ENCODE measurements at regions not wholly inside any gene's neighbourhood (a gene's known extent, or its start where the extent isn't known, plus 50 kb on each side); places are given as distances from the start of the nearest gene placed in this dataset.

- no peaks in the 10 kb centered on the region for H3K27me3 Mint-ChIP-seq
- H3K4me1 Mint-ChIP-seq (ENCODE audit: low read depth): no peaks in the 10 kb centered on the region
- DNase-seq (peak; percentile 28), ATAC-seq (no peak)
- H3K4me3 Mint-ChIP-seq: no peak overlapping the region
- H3K27ac Mint-ChIP-seq: no peak overlapping the region
- intact Hi-C loops (cut with micrococcal nuclease): no loop called here
- peak; percentile 91 for TF ChIP-seq CTCF (IDR thresholded peaks at IDR 0.05)
- no peaks in the 10 kb centered on the region for H3K36me3 Mint-ChIP-seq (ENCODE audit: low read depth)
- no peaks in the 10 kb centered on the region for H3K9me3 Mint-ChIP-seq
- ChIA-PET CTCF (interaction anchor here (0.7 to 2.9 kb wide), 5 partner anchors 8 to 80 kb away, joined by 3 to 11 read pairs (median 4); no protein-coding TSS in a partner anchor), POLR2A (no interaction called here)
These were observed 197.9 kb upstream of the ADAMTS16 start for GRCh38 chr5:4941957-4942830.

- intact Hi-C loops (cut with micrococcal nuclease): no loop called here
- DNase-seq (no peak), ATAC-seq (no peak)
- no peak overlapping the region for H3K27ac Mint-ChIP-seq
- TF ChIP-seq CTCF (IDR thresholded peaks at IDR 0.05): no peak
- no peaks in the 10 kb centered on the region for H3K27me3 Mint-ChIP-seq
- no peaks in the 10 kb centered on the region for H3K9me3 Mint-ChIP-seq
- CTCF ChIA-PET: interaction anchor here (0.7 to 2.9 kb wide), 2 partner anchors 28 to 63 kb away, joined by 3 to 11 read pairs; no protein-coding TSS in a partner anchor
- no peaks in the 10 kb centered on the region for H3K4me1 Mint-ChIP-seq (ENCODE audit: low read depth)
- POLR2A ChIA-PET: no interaction called here
- H3K4me3 Mint-ChIP-seq: no peak overlapping the region
- H3K36me3 Mint-ChIP-seq (ENCODE audit: low read depth): no peaks in the 10 kb centered on the region
These were observed 197.3 kb upstream of the ADAMTS16 start for GRCh38 chr5:4942831-4943178.

GRCh38 chr5:4945296-4945695 lies 194.8 kb upstream of the ADAMTS16 start:
- H3K4me1 Mint-ChIP-seq (ENCODE audit: low read depth): no peaks in the 10 kb centered on the region
- TF ChIP-seq CTCF (IDR thresholded peaks at IDR 0.05): no peak
- H3K9me3 Mint-ChIP-seq: no peaks in the 10 kb centered on the region
- no peak overlapping the region for H3K4me3 Mint-ChIP-seq
- H3K36me3 Mint-ChIP-seq (ENCODE audit: low read depth): no peaks in the 10 kb centered on the region
- ATAC-seq: no peak
- no peaks in the 10 kb centered on the region for H3K27me3 Mint-ChIP-seq
- intact Hi-C loops (cut with micrococcal nuclease): no loop called here
- POLR2A ChIA-PET: no interaction called here
- H3K27ac Mint-ChIP-seq: no peak overlapping the region
- DNase-seq: no peak
- CTCF ChIA-PET: no interaction called here

- no peaks in the 10 kb centered on the region for H3K27me3 Mint-ChIP-seq
- ATAC-seq (no peak), DNase-seq (no peak)
- H3K4me1 Mint-ChIP-seq (ENCODE audit: low read depth): no peaks in the 10 kb centered on the region
- no peaks in the 10 kb centered on the region for H3K9me3 Mint-ChIP-seq
- ChIA-PET CTCF (no interaction called here), POLR2A (no interaction called here)
- H3K27ac Mint-ChIP-seq: no peak overlapping the region
- H3K4me3 Mint-ChIP-seq: no peak overlapping the region
- TF ChIP-seq CTCF (IDR thresholded peaks at IDR 0.05): no peak
- intact Hi-C loops (cut with micrococcal nuclease): no loop called here
- no peaks in the 10 kb centered on the region for H3K36me3 Mint-ChIP-seq (ENCODE audit: low read depth)
These were observed 193.0 kb upstream of the ADAMTS16 start for GRCh38 chr5:4947106-4947505.

- Mint-ChIP-seq H3K9me3 (no peaks in the 10 kb centered on the region), H3K27me3 (no peaks in the 10 kb centered on the region), H3K4me1 (ENCODE audit: low read depth) (no peaks in the 10 kb centered on the region), H3K4me3 (no peak overlapping the region), H3K36me3 (ENCODE audit: low read depth) (no peaks in the 10 kb centered on the region), H3K27ac (no peak overlapping the region)
- TF ChIP-seq CTCF (IDR thresholded peaks at IDR 0.05): no peak
- no peak for ATAC-seq
- DNase-seq: no peak
- POLR2A ChIA-PET: no interaction called here
- intact Hi-C loops (cut with micrococcal nuclease): no loop called here
- CTCF ChIA-PET: no interaction called here
These were observed 192.1 kb upstream of the ADAMTS16 start for GRCh38 chr5:4947893-4948536.
